ENCODE measurements at regions not wholly inside any gene's neighbourhood (a gene's known extent, or its start where the extent isn't known, plus 50 kb on each side); places are given as distances from the start of the nearest gene placed in this dataset.
"Not testable (repeated sequence)": the region's sequence is repeated elsewhere in the genome, so short reads cannot be mapped to it uniquely, and the experiment has no call there.

GRCh38 chr18:76604108-76604934 is 109.3 kb upstream of the ZNF516 start:
- no peak for DNase-seq

GRCh38 chr18:76602191-76602590 is 107.1 kb upstream of the ZNF516 start:
- no peak for DNase-seq

- DNase-seq, result not testable (repeated sequence)
Measured at GRCh38 chr18:76600076-76600475, 105.0 kb upstream of the ZNF516 start.

- no peak for DNase-seq
Measured at GRCh38 chr18:76594966-76595365, 99.9 kb upstream of the ZNF516 start.

GRCh38 chr18:76593843-76594242 is 98.8 kb upstream of the ZNF516 start:
- DNase-seq, result no peak

- no peak for DNase-seq
Measured at GRCh38 chr18:76592981-76593381, 97.9 kb upstream of the ZNF516 start.

GRCh38 chr18:76592096-76592495 is 97.1 kb upstream of the ZNF516 start:
- DNase-seq, result no peak

- no peak for DNase-seq
Measured at GRCh38 chr18:76589866-76590265, 94.8 kb upstream of the ZNF516 start.

- DNase-seq, result no peak
Measured at GRCh38 chr18:76589316-76589715, 94.3 kb upstream of the ZNF516 start.

GRCh38 chr18:76588601-76589226 is 93.7 kb upstream of the ZNF516 start:
- DNase-seq, result no peak

GRCh38 chr18:76587879-76588271 is 92.8 kb upstream of the ZNF516 start:
- DNase-seq, result no peak

GRCh38 chr18:76587147-76587878 is 92.3 kb upstream of the ZNF516 start:
- no peak for DNase-seq

- DNase-seq, result no peak
Measured at GRCh38 chr18:76584414-76585310, 89.6 kb upstream of the ZNF516 start.

- no peak for DNase-seq
Measured at GRCh38 chr18:76581261-76581660, 86.2 kb upstream of the ZNF516 start.

GRCh38 chr18:76580288-76580962 is 85.4 kb upstream of the ZNF516 start:
- DNase-seq, result no peak

- DNase-seq, result no peak
Measured at GRCh38 chr18:76579301-76579695, 84.3 kb upstream of the ZNF516 start.

- no peak for DNase-seq
Measured at GRCh38 chr18:76578571-76579300, 83.7 kb upstream of the ZNF516 start.

GRCh38 chr18:76573325-76574025 is 78.4 kb upstream of the ZNF516 start:
- DNase-seq, result no peak

- DNase-seq, result no peak
Measured at GRCh38 chr18:76572518-76573247, 77.6 kb upstream of the ZNF516 start.

GRCh38 chr18:76571689-76572088 is 76.6 kb upstream of the ZNF516 start:
- no peak for DNase-seq
